Thyroid gland (tissue), 4 donors: ENCODE measurements at regions not wholly inside any gene's neighbourhood (a gene's known extent, or its start where the extent isn't known, plus 50 kb on each side); places are given as distances from the start of the nearest gene placed in this dataset.
"Not testable (repeated sequence)": the region's sequence is repeated elsewhere in the genome, so short reads cannot be mapped to it uniquely, and the experiment has no call there.

ENCODE experiments used
- DNase-seq, 2 donors: peaks; one replicate each; pipeline ENCODE4 v3.0.0-alpha.2; 2019
- H3K27ac ChIP-seq, 3 donors: fragments of 200-600 bp; sonication (generic); 1 replicate in 2 of 3; 2 replicates in 1 of 3; pipeline ENCODE4 v1.5.1; 2016 to 2019; ENCODE audit warnings: mild to moderate bottlenecking in 1 of 3, moderate library complexity in 1 of 3
- H3K27me3 ChIP-seq: fragments of 200-600 bp; sonication (generic); one replicate; pipeline ENCODE4 v1.5.1; 2019
- H3K36me3 ChIP-seq, 2 donors: fragments of 200-600 bp; sonication (generic); one replicate each; pipeline ENCODE4 v1.5.1; 2016 to 2019
- H3K4me1 ChIP-seq, 2 donors: fragments of 200-600 bp; sonication (generic); one replicate each; pipeline ENCODE4 v1.5.1; 2017 to 2019
- H3K4me3 ChIP-seq, 3 donors: fragments of 200-600 bp; sonication (generic); replicated peaks in 1 of 3; 1 replicate in 2 of 3; 2 replicates in 1 of 3; pipeline ENCODE4 v1.5.1; 2016; ENCODE audit warnings: mild to moderate bottlenecking in 1 of 3
- H3K9me3 ChIP-seq: fragments of 200-600 bp; sonication (generic); one replicate; pipeline ENCODE4 v1.5.1; 2017
- CTCF ChIP-seq, 6 experiments: fragments of 200-600 bp in 3 of 6; fragments of 450-650 bp in 3 of 6; sonication (generic) in 3 of 6; IDR thresholded peaks; one replicate each; pipeline ENCODE4 v1.5.1; 2016 to 2019; ENCODE audit warnings: antibody characterized with exemption in 6 of 6, mild to moderate bottlenecking in 2 of 6, inconsistent platforms in 1 of 6, moderate library complexity in 1 of 6
- POLR2A ChIP-seq, 2 donors: fragments of 450-650 bp; IDR thresholded peaks; one replicate each; pipeline ENCODE4 v1.6.1; 2017; ENCODE audit warnings: antibody characterized with exemption in 2 of 2, mild to moderate bottlenecking in 2 of 2, moderate library complexity in 1 of 2
- WGBS, 2 donors: methylation state at CpG; one replicate each; pipeline ENCODE4 v1.1.5; 2017; 5-methylcytosine and 5-hydroxymethylcytosine counted together
- intact Hi-C: fragments of 100-400 bp; cut with DNase I; formaldehyde crosslinking; loops from one replicate; pipeline ENCODE4 v1.15.1; 2023

GRCh38 chr5:147140558-147140957, 94.3 kb upstream of the STK32A start:
- Histone ChIP-seq H3K27me3 (no peaks in the 10 kb centered on the region), H3K27ac (no peak overlapping the region), H3K4me1 (no peaks in the 10 kb centered on the region), H3K36me3 (no peaks in the 10 kb centered on the region), H3K9me3 (no peaks in the 10 kb centered on the region), H3K4me3 (no peak overlapping the region)
- DNase-seq: no peak
- 47 to 59% methylated on average over 1 of the region's 1 CpG for WGBS, 2 donors
- intact Hi-C loops: no loop called here
- no peak for TF ChIP-seq CTCF (IDR thresholded peaks at IDR 0.05)
- TF ChIP-seq POLR2A (IDR thresholded peaks at IDR 0.05): no peak

- H3K9me3 ChIP-seq, H3K4me3 ChIP-seq, H3K27me3 ChIP-seq, H3K27ac ChIP-seq, DNase-seq, intact Hi-C loops, H3K36me3 ChIP-seq, H3K4me1 ChIP-seq: not testable (repeated sequence)
- 39 to 41% methylated on average over 2 of the region's 2 CpGs for WGBS, 2 donors
Observed at GRCh38 chr5:147141580-147141979, 93.2 kb upstream of the STK32A start.

GRCh38 chr5:147143215-147143614, 91.6 kb upstream of the STK32A start:
- DNase-seq: no peak
- TF ChIP-seq POLR2A (IDR thresholded peaks at IDR 0.05): no peak
- TF ChIP-seq CTCF (IDR thresholded peaks at IDR 0.05): no peak
- Histone ChIP-seq H3K4me3 (no peak overlapping the region), H3K4me1 (no peaks in the 10 kb centered on the region), H3K27me3 (no peaks in the 10 kb centered on the region), H3K36me3 (no peaks in the 10 kb centered on the region), H3K27ac (no peak overlapping the region), H3K9me3 (no peaks in the 10 kb centered on the region)
- intact Hi-C loops: no loop called here

- WGBS, 2 donors: 77 to 83% methylated on average over 1 of the region's 1 CpG
- intact Hi-C loops: no loop called here
- Histone ChIP-seq H3K4me1 (no peaks in the 10 kb centered on the region), H3K27me3 (no peaks in the 10 kb centered on the region), H3K27ac (no peak overlapping the region), H3K9me3 (no peaks in the 10 kb centered on the region), H3K4me3 (no peak overlapping the region), H3K36me3 (no peaks in the 10 kb centered on the region)
- TF ChIP-seq POLR2A (IDR thresholded peaks at IDR 0.05) (no peak), CTCF (IDR thresholded peaks at IDR 0.05) (no peak)
- DNase-seq: no peak
Observed at GRCh38 chr5:147145328-147145727, 89.5 kb upstream of the STK32A start.

- intact Hi-C loops: no loop called here
- no peak for DNase-seq
- H3K27ac ChIP-seq: no peak overlapping the region
- H3K4me3 ChIP-seq: no peak overlapping the region
- TF ChIP-seq CTCF (IDR thresholded peaks at IDR 0.05) (no peak), POLR2A (IDR thresholded peaks at IDR 0.05) (no peak)
- WGBS, 2 donors: 67 to 88% methylated on average over 1 of the region's 1 CpG
- no peaks in the 10 kb centered on the region for H3K9me3 ChIP-seq
- H3K27me3 ChIP-seq: no peaks in the 10 kb centered on the region
- H3K4me1 ChIP-seq: no peaks in the 10 kb centered on the region
- H3K36me3 ChIP-seq: no peaks in the 10 kb centered on the region
Observed at GRCh38 chr5:147148715-147149114, 86.1 kb upstream of the STK32A start.

- DNase-seq: no peak
- H3K27me3 ChIP-seq: no peaks in the 10 kb centered on the region
- no peak overlapping the region for H3K27ac ChIP-seq
- intact Hi-C loops: no loop called here
- no peaks in the 10 kb centered on the region for H3K9me3 ChIP-seq
- H3K36me3 ChIP-seq: no peaks in the 10 kb centered on the region
- WGBS, 2 donors: 82 to 97% methylated on average over 1 of the region's 1 CpG
- no peaks in the 10 kb centered on the region for H3K4me1 ChIP-seq
- no peak for TF ChIP-seq POLR2A (IDR thresholded peaks at IDR 0.05)
- TF ChIP-seq CTCF (IDR thresholded peaks at IDR 0.05): no peak
- H3K4me3 ChIP-seq: no peak overlapping the region
Observed at GRCh38 chr5:147152086-147152485, 82.7 kb upstream of the STK32A start.
